ENCODE measurements at regions not wholly inside any gene's neighbourhood (a gene's known extent, or its start where the extent isn't known, plus 50 kb on each side); places are given as distances from the start of the nearest gene placed in this dataset.
"Not testable (repeated sequence)": the region's sequence is repeated elsewhere in the genome, so short reads cannot be mapped to it uniquely, and the experiment has no call there.

DNA sequence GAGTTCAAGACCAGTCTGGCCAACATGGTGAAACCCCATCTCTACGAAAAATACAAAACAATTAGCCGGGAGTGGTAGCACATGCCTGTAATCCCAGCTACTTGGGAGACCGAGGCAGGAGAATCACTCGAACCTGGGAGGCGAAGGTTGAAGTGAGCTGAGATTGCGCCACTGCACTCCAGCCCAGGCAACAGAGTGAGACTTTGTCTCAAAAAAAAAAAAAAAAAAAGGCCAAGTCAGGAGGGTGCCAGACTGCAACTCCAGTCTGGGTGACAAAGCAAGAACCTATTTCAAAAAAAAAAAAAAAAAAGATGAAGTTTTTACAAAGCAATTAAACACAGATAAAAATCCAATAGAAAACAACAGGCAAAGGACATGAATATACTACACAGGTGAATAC is 59.1 kb upstream of the NOTCH2NLA start:
- TF ChIP-seq, protein P1, sequence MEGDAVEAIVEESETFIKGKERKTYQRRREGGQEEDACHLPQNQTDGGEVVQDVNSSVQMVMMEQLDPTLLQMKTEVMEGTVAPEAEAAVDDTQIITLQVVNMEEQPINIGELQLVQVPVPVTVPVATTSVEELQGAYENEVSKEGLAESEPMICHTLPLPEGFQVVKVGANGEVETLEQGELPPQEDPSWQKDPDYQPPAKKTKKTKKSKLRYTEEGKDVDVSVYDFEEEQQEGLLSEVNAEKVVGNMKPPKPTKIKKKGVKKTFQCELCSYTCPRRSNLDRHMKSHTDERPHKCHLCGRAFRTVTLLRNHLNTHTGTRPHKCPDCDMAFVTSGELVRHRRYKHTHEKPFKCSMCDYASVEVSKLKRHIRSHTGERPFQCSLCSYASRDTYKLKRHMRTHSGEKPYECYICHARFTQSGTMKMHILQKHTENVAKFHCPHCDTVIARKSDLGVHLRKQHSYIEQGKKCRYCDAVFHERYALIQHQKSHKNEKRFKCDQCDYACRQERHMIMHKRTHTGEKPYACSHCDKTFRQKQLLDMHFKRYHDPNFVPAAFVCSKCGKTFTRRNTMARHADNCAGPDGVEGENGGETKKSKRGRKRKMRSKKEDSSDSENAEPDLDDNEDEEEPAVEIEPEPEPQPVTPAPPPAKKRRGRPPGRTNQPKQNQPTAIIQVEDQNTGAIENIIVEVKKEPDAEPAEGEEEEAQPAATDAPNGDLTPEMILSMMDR (IDR thresholded peaks at IDR 0.05), result not testable (repeated sequence)
- not testable (repeated sequence) for TF ChIP-seq POLR2A (IDR thresholded peaks at IDR 0.05)
